K562 (cell line): ENCODE measurements at regions not wholly inside any gene's neighbourhood (a gene's known extent, or its start where the extent isn't known, plus 50 kb on each side); places are given as distances from the start of the nearest gene placed in this dataset.

Experiments
- ATAC-seq: fragments of 200-7000 bp; cut with Tn5 transposase; 3 replicates; pipeline ENCODE4 v1.9.1; 2020; ENCODE audit warnings: moderate library complexity
- BruUV-seq: library from RNA; stranded (reverse); fragments of 400-500 nt; replicated peaks from 2 replicates; lab custom pipeline; 2021; lab: Mats Ljungman, UMichigan
- CTCF ChIA-PET: fragments of 300-600 bp; formaldehyde crosslinking; extraction: SDS; loops from one replicate; lab custom pipeline; 2021; ENCODE audit warnings: low intra/inter-chr PET ratio; lab: Yijun Ruan, JAX
- POLR2A ChIA-PET: fragments of 300-600, 350-650 bp; sonication (Branson Sonifier 250); formaldehyde crosslinking; extraction: SDS; loops from one replicate; lab custom pipeline; 2021; ENCODE audit warnings: antibody characterized with exemption, inconsistent platforms; lab: Yijun Ruan, JAX
- DNase-seq, 4 experiments: peaks; one replicate each; pipeline versions ENCODE4 v3.0.0 to v3.0.0-alpha.2; 2011 to 2018; ENCODE audit warnings: low spot score in 3 of 4, mixed read lengths in 3 of 4; ENCODE audit errors: extremely low read depth in 1 of 4
- FAIRE-seq: peaks from 2 replicates; lab custom pipeline; 2011; peaks lifted over from hg19 to GRCh38; lab: Jason Lieb, UNC
- H2AFZ ChIP-seq: 2 replicates; pipeline ENCODE4 v1.6.0; 2011; ENCODE audit warnings: low read depth, low read length, control low read depth, inconsistent platforms
- H3K27ac ChIP-seq: fragments of 200-600 bp; 3 replicates; pipeline ENCODE4 v1.8.0; 2011; ENCODE audit warnings: low read depth, mild to moderate bottlenecking, control low read depth, inconsistent platforms, low read length, moderate library complexity, mixed read lengths; ENCODE audit errors: extremely low read depth
- H3K27me3 ChIP-seq, 2 experiments: fragments of 300-600 bp in 1 of 2; 2 replicates in 1 of 2; 3 replicates in 1 of 2; pipeline versions ENCODE4 v1.6.0 to v1.8.0; 2011; ENCODE audit warnings: inconsistent platforms in 2 of 2, low read length in 2 of 2, mild to moderate bottlenecking in 1 of 2, mixed read lengths in 1 of 2, moderate library complexity in 1 of 2; ENCODE audit not compliant: control insufficient read depth in 2 of 2, insufficient read depth in 2 of 2
- H3K36me3 ChIP-seq: fragments of 300-600 bp; 3 replicates; pipeline ENCODE4 v1.8.0; 2011; ENCODE audit warnings: mild to moderate bottlenecking, low read length, inconsistent platforms; ENCODE audit not compliant: control insufficient read depth, insufficient read depth
- H3K4me1 ChIP-seq, 2 experiments: fragments of 200-600 bp in 1 of 2; replicated peaks in 1 of 2; 2 replicates in 1 of 2; 3 replicates in 1 of 2; pipeline versions ENCODE4 v1.5.1 to v1.8.0; 2011; ENCODE audit warnings: inconsistent platforms in 2 of 2, low read length in 2 of 2, mild to moderate bottlenecking in 1 of 2, mixed read lengths in 1 of 2, moderate library complexity in 1 of 2; ENCODE audit not compliant: control insufficient read depth in 2 of 2, insufficient read depth in 2 of 2
- H3K4me2 ChIP-seq: 2 replicates; pipeline ENCODE4 v1.6.1; 2011; ENCODE audit warnings: low read length, control low read depth, inconsistent platforms, mixed read lengths; ENCODE audit not compliant: insufficient read depth
- H3K4me3 ChIP-seq: fragments of 200-600 bp; sonication (generic), shearing (Covaris generic); 2 replicates; pipeline ENCODE4 v1.5.1; 2016; ENCODE audit warnings: control low read depth, inconsistent platforms
- H3K79me2 ChIP-seq: fragments of 200-600 bp; 3 replicates; pipeline ENCODE4 v1.8.0; 2011; ENCODE audit warnings: low read length, inconsistent platforms; ENCODE audit not compliant: control insufficient read depth, insufficient read depth
- H3K9ac ChIP-seq, 2 experiments: 2 replicates each; pipeline versions ENCODE4 v1.6.0 to v1.6.1; 2011; ENCODE audit warnings: low read depth in 2 of 2, low read length in 2 of 2, control low read depth in 1 of 2, inconsistent platforms in 1 of 2, mild to moderate bottlenecking in 1 of 2, mixed read lengths in 1 of 2; ENCODE audit not compliant: insufficient read depth in 1 of 2
- H3K9me1 ChIP-seq: one replicate; pipeline ENCODE4 v1.6.0; 2011; ENCODE audit warnings: inconsistent platforms, mild to moderate bottlenecking, low read length, moderate library complexity; ENCODE audit not compliant: control insufficient read depth, insufficient read depth
- H3K9me3 ChIP-seq: replicated peaks from 2 replicates; pipeline ENCODE4 v1.5.1; 2011; ENCODE audit warnings: low read depth, low read length, inconsistent platforms; ENCODE audit not compliant: control insufficient read depth, insufficient read depth
- H4K20me1 ChIP-seq: replicated peaks from 2 replicates; pipeline ENCODE4 v1.6.1; 2011; ENCODE audit warnings: low read length, inconsistent platforms, mixed read lengths; ENCODE audit not compliant: control insufficient read depth, insufficient read depth
- CXXC5 ChIP-seq: fragments of 250-450 bp; sonication (Bioruptor Pico); IDR thresholded peaks from 2 replicates; pipeline ENCODE4 v1.8.0; 2022; ENCODE audit warnings: inconsistent platforms, mild to moderate bottlenecking, moderate library complexity
- EGR1 ChIP-seq: fragments of 450-650 bp; conservative IDR thresholded peaks from 2 replicates; pipeline ENCODE4 v1.6.1; 2017; ENCODE audit warnings: mild to moderate bottlenecking
- FOXJ3 ChIP-seq: sonication (generic); formaldehyde crosslinking; IDR thresholded peaks from 2 replicates; pipeline ENCODE4 v1.4.0; 2020; ENCODE audit warnings: mild to moderate bottlenecking, missing genetic modification reagents
- FUS ChIP-seq: fragments of 200-400 bp; formaldehyde crosslinking; optimal IDR thresholded peaks from 2 replicates; pipeline ENCODE3; 2017; ENCODE audit warnings: low read depth, low read length
- POLR2H ChIP-seq: IDR thresholded peaks from 2 replicates; pipeline ENCODE4 v1.6.1; 2016; ENCODE audit warnings: missing genetic modification characterization, low read depth, mild to moderate bottlenecking, control low read depth, missing compliant biosample characterization, moderate library complexity
- RFX7 ChIP-seq: fragments of 250-450 bp; sonication (Bioruptor Pico); IDR thresholded peaks from 2 replicates; pipeline ENCODE4 v1.5.1; 2021; ENCODE audit warnings: mild to moderate bottlenecking
- TAF15 ChIP-seq: fragments of 200-400 bp; formaldehyde crosslinking; IDR thresholded peaks from 2 replicates; pipeline ENCODE4 v1.6.1; 2017; ENCODE audit warnings: mild to moderate bottlenecking, low read depth, low read length, moderate library complexity
- TOE1 ChIP-seq, 2 experiments: fragments of 450-650 bp in 1 of 2; sonication (generic) in 1 of 2; formaldehyde crosslinking in 1 of 2; IDR thresholded peaks; 2 replicates each; pipeline versions ENCODE4 v1.7.1 to v1.8.0; 2016 to 2022; ENCODE audit warnings: borderline replicate concordance in 2 of 2, mild to moderate bottlenecking in 2 of 2, antibody characterized with exemption in 1 of 2, inconsistent platforms in 1 of 2, low read depth in 1 of 2, missing genetic modification reagents in 1 of 2, moderate library complexity in 1 of 2
- ZBTB33 ChIP-seq: sonication (generic); formaldehyde crosslinking; IDR thresholded peaks from 2 replicates; pipeline ENCODE4 v1.8.1; 2023; ENCODE audit warnings: mild to moderate bottlenecking, missing genetic modification reagents
- ZNF318 ChIP-seq, 2 experiments: fragments of 450-650 bp; IDR thresholded peaks; 2 replicates each; pipeline ENCODE4 v1.6.1; 2016; ENCODE audit warnings: mild to moderate bottlenecking in 2 of 2, borderline replicate concordance in 1 of 2, low read depth in 1 of 2, moderate library complexity in 1 of 2
- WGBS: fragments of 100-300 bp; shearing (Covaris generic); methylation state at CpG from one replicate; pipeline ENCODE4 v1.1.6; 2016; ENCODE audit warnings: low coverage, mixed read lengths; ENCODE audit not compliant: insufficient coverage; ENCODE audit errors: missing lambda C conversion rate; 5-methylcytosine and 5-hydroxymethylcytosine counted together
- in situ Hi-C: fragments of 300-500 bp; cut with MboI; formaldehyde crosslinking; loops from 4 replicates; pipeline ENCODE4 v1.15.0; 2018; ENCODE audit warnings: inconsistent platforms, mixed read lengths
- intact Hi-C: fragments of 100-400 bp; cut with micrococcal nuclease; formaldehyde crosslinking; loops from 2 replicates; pipeline ENCODE4 v1.14.2; 2022

- peak; percentile 33; the same call in 1 of the 2 replicates for TF ChIP-seq EGR1
Observed at GRCh38 chr2:12534646-12535263, 182.0 kb upstream of the TRIB2 start (continued).

GRCh38 chr2:12536976-12537375, 179.8 kb upstream of the TRIB2 start:
- POLR2A ChIA-PET, result no interaction called here
- DNase-seq, result no peak
- no peak for TF ChIP-seq TAF15
- TF ChIP-seq CXXC5 (CRISPR knock-in tag), result no peak
- no peak for TF ChIP-seq ZBTB33 (CRISPR knock-in tag)
- no peak for TF ChIP-seq ZNF318 (IDR thresholded peaks at IDR 0.05; ENCODE audit: borderline replicate concordance in 1 of 2, low read depth in 1 of 2)
- no peak for TF ChIP-seq POLR2H (tag)
- no peak for TF ChIP-seq RFX7
- no peak for TF ChIP-seq TOE1 (IDR thresholded peaks at IDR 0.05; ENCODE audit: borderline replicate concordance)
- no peak for TF ChIP-seq TOE1 (CRISPR knock-in tag; IDR thresholded peaks at IDR 0.05; ENCODE audit: borderline replicate concordance, low read depth)
- TF ChIP-seq FUS, result no peak
- TF ChIP-seq FOXJ3 (CRISPR knock-in tag), result no peak

More at GRCh38 chr2:12536976-12537375, 179.8 kb upstream of the TRIB2 start:
- no peak overlapping the region for H2AFZ ChIP-seq
- no peaks in the 10 kb centered on the region for H3K9me3 ChIP-seq
- H3K4me3 ChIP-seq, result no peak overlapping the region
- no peak overlapping the region for H3K27ac ChIP-seq
- no peaks in the 10 kb centered on the region for H4K20me1 ChIP-seq
- CTCF ChIA-PET, result no interaction called here
- in situ Hi-C loops (no loop called here), intact Hi-C loops (no loop called here)
- FAIRE-seq (no peak), ATAC-seq (no peak)
- H3K9me1 ChIP-seq, result no peaks in the 10 kb centered on the region
- no peak overlapping the region for H3K9ac ChIP-seq
- 0 out of 5 replicates have a peak, but pooled peaks cover 0 to 2% of the 10 kb centered on the region in 2 experiments for H3K4me1 ChIP-seq
- no peaks in the 10 kb centered on the region for H3K36me3 ChIP-seq
- no peaks in the 10 kb centered on the region for H3K79me2 ChIP-seq
- no TSS peak for BruUV-seq
- WGBS, result 85% methylated on average over 4 of the region's 4 CpGs
- no peaks in the 10 kb centered on the region for H3K27me3 ChIP-seq
- no peak overlapping the region for H3K4me2 ChIP-seq
